HL-60 (cell line): ENCODE measurements at regions not wholly inside any gene's neighbourhood (a gene's known extent, or its start where the extent isn't known, plus 50 kb on each side); places are given as distances from the start of the nearest gene placed in this dataset.
"Not testable (repeated sequence)": the region's sequence is repeated elsewhere in the genome, so short reads cannot be mapped to it uniquely, and the experiment has no call there.

Source experiments
- DNase-seq, 2 experiments: peaks; one replicate each; pipeline ENCODE4 v3.0.0-alpha.2; 2010 to 2020; ENCODE audit warnings: low read depth in 1 of 2, low spot score in 1 of 2
- H3K27ac ChIP-seq: fragments of 250-450 bp; sonication (Bioruptor Pico); replicated peaks from 2 replicates; pipeline ENCODE4 v1.5.1; 2020; ENCODE audit warnings: mild to moderate bottlenecking, moderate library complexity
- H3K27me3 ChIP-seq: fragments of 250-450 bp; sonication (Bioruptor Pico); 2 replicates; pipeline ENCODE4 v1.5.1; 2021; ENCODE audit warnings: mild to moderate bottlenecking, moderate library complexity; ENCODE audit not compliant: insufficient read depth, poor library complexity, severe bottlenecking
- H3K4me3 ChIP-seq: replicated peaks from 2 replicates; pipeline ENCODE4 v1.5.1; 2011; ENCODE audit warnings: mild to moderate bottlenecking, control low read depth, low read length; ENCODE audit not compliant: insufficient read depth
- CTCF ChIP-seq: IDR thresholded peaks from one replicate; pipeline ENCODE4 v1.5.1; 2011; ENCODE audit warnings: low read length, control low read depth, inconsistent platforms; ENCODE audit not compliant: insufficient read depth
- GABPA ChIP-seq: IDR thresholded peaks from 2 replicates; pipeline ENCODE4 v1.6.1; 2012; ENCODE audit warnings: low read depth
- POLR2AphosphoS5 ChIP-seq: IDR thresholded peaks from 2 replicates; pipeline ENCODE4 v1.6.1; 2012; ENCODE audit warnings: low read depth
- REST ChIP-seq: IDR thresholded peaks from 2 replicates; pipeline ENCODE4 v1.6.1; 2012; ENCODE audit warnings: low read depth; ENCODE audit not compliant: insufficient replicate concordance
- SPI1 ChIP-seq: IDR thresholded peaks from 2 replicates; pipeline ENCODE4 v1.6.1; 2012; ENCODE audit warnings: low read depth, mild to moderate bottlenecking, borderline replicate concordance

GRCh38 chr20:20785226-20785625 lies 72.8 kb upstream of the RALGAPA2 start:
- peak in 1 of 2 experiments; percentile 59 for DNase-seq
- TF ChIP-seq POLR2AphosphoS5 (0 out of 2 replicates have a peak, but pooled peaks have one; percentile 40), SPI1 (peak; percentile 90), REST (no peak)
- H3K4me3 ChIP-seq: no peak overlapping the region
- no peaks in the 10 kb centered on the region for H3K27me3 ChIP-seq
- peak overlapping the region; percentile 67 for H3K27ac ChIP-seq

GRCh38 chr20:20784450-20784849 lies 72.0 kb upstream of the RALGAPA2 start:
- not testable (repeated sequence) for H3K27me3 ChIP-seq, H3K27ac ChIP-seq, DNase-seq, H3K4me3 ChIP-seq

GRCh38 chr20:20783450-20783849 lies 71.0 kb upstream of the RALGAPA2 start:
- TF ChIP-seq POLR2AphosphoS5 (no peak), SPI1 (no peak), GABPA (no peak), REST (no peak), CTCF (no peak)
- DNase-seq: no peak
- H3K27me3 ChIP-seq: no peaks in the 10 kb centered on the region
- H3K27ac ChIP-seq: no peak overlapping the region
- no peak overlapping the region for H3K4me3 ChIP-seq

GRCh38 chr20:20782755-20783154 lies 70.3 kb upstream of the RALGAPA2 start:
- TF ChIP-seq POLR2AphosphoS5 (no peak), GABPA (no peak), REST (no peak), CTCF (no peak), SPI1 (no peak)
- no peaks in the 10 kb centered on the region for H3K27me3 ChIP-seq
- no peak overlapping the region for H3K27ac ChIP-seq
- DNase-seq: no peak
- H3K4me3 ChIP-seq: no peak overlapping the region
